22Rv1 (cell line): ENCODE measurements at regions not wholly inside any gene's neighbourhood (a gene's known extent, or its start where the extent isn't known, plus 50 kb on each side); places are given as distances from the start of the nearest gene placed in this dataset.

Source experiments
- CTCF ChIP-seq: fragments of 450-650 bp; IDR thresholded peaks from 2 replicates; pipeline ENCODE4 v1.5.1; 2017; ENCODE audit warnings: mild to moderate bottlenecking
- ZFX ChIP-seq: fragments of 450-650 bp; IDR thresholded peaks from 2 replicates; pipeline ENCODE4 v1.6.1; 2017; ENCODE audit warnings: antibody characterized with exemption, borderline replicate concordance

DNA sequence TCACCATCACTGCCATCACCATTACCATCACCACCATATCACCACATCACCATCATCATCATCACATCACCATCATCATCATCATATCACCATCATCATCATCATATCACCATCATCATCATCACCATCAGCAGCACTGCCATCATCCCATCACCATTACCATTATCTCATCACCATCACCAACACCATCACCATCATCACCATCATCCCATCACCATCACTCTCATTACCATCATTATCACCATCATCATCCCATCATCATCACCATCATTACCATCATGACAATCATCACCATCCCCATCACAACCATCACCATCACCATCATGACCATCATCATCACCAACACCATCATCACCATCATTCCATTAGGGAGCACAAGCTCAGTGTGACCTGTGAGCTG is 318.0 kb downstream of the ADGRD1 start:
- TF ChIP-seq CTCF, result no peak
- no peak for TF ChIP-seq ZFX
